A673 (cell line): ENCODE measurements at regions not wholly inside any gene's neighbourhood (a gene's known extent, or its start where the extent isn't known, plus 50 kb on each side); places are given as distances from the start of the nearest gene placed in this dataset.

Experiments used
- CTCF ChIP-seq: fragments of 300-800, 200-600 bp; sonication (generic); conservative IDR thresholded peaks from 2 replicates; pipeline ENCODE4 v1.5.1; 2017; ENCODE audit warnings: low read depth, mild to moderate bottlenecking, antibody characterized with exemption, low read length, moderate library complexity, mixed read lengths
- EZH2 ChIP-seq: fragments of 200-600 bp; sonication (generic); IDR thresholded peaks from 2 replicates; pipeline ENCODE4 v1.6.1; 2017; ENCODE audit warnings: borderline replicate concordance, low read depth, mild to moderate bottlenecking, mixed read lengths, antibody characterized with exemption, low read length; ENCODE audit not compliant: poor library complexity, severe bottlenecking

GRCh38 chr10:23918090-23918723 is 290.7 kb upstream of the KIAA1217 start:
- TF ChIP-seq CTCF (no peak), EZH2 (no peak)
